Stimulated activated CD4-positive, alpha-beta T cell treated with anti-CD3 and anti-CD28 coated beads, Interleukin-1b, Interleukin-23, amount 100 ng/mL, for 24 hours (primary cell): ENCODE measurements at regions not wholly inside any gene's neighbourhood (a gene's known extent, or its start where the extent isn't known, plus 50 kb on each side); places are given as distances from the start of the nearest gene placed in this dataset.
"Not testable (repeated sequence)": the region's sequence is repeated elsewhere in the genome, so short reads cannot be mapped to it uniquely, and the experiment has no call there.

Experiments used
- DNase-seq, 4 experiments: peaks; one replicate each; pipeline ENCODE4 v3.0.0-alpha.2; 2020; ENCODE audit warnings: low read depth in 4 of 4, low spot score in 1 of 4

GRCh38 chr4:120636120-120636630 is 286.4 kb downstream of the PRDM5 start:
- no peak for DNase-seq

- no peak for DNase-seq
These were observed 288.7 kb downstream of the PRDM5 start for GRCh38 chr4:120633810-120634209.

DNA sequence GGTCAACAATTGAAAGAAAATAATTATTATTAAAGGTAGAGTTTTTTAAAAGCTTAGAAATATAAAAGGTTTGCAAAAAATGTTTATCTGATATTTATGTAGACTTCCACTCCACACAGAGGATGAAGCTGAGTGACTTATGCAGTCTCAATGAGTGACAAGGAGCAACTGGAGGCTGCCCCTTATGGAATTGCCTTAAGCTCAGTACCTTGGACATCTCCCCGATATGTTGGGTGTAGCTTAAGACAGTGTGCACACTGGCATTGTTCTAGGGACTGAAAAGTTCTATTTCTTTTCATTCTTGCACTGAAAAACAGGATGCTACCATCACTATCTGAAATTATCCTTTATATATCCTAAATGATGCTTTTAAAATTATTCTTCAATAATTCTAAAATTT is 292.1 kb downstream of the PRDM5 start:
- no peak for DNase-seq

GRCh38 chr4:120629546-120630108 is 292.9 kb downstream of the PRDM5 start:
- DNase-seq = no peak

- no peak for DNase-seq
These were observed 299.9 kb downstream of the PRDM5 start for GRCh38 chr4:120622601-120623000.

DNA sequence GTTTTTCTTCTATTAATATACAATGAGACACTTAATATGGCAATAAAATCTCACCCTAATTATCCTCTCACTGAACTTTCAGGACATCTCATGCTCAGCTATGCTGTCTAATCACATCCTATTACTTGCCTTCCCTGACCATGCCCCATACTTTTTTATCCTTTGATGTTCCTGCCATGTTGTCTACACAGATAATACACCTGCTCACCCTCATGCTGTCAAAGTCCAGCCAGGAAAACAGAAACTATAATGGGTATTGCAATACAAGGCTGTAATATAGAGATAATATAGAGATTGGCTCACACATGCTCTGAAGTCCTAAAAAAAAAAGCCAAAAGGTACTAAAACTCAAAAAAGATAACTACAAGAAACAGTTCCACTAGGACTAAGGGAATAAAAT is 305.4 kb downstream of the PRDM5 start:
- DNase-seq = no peak

DNA sequence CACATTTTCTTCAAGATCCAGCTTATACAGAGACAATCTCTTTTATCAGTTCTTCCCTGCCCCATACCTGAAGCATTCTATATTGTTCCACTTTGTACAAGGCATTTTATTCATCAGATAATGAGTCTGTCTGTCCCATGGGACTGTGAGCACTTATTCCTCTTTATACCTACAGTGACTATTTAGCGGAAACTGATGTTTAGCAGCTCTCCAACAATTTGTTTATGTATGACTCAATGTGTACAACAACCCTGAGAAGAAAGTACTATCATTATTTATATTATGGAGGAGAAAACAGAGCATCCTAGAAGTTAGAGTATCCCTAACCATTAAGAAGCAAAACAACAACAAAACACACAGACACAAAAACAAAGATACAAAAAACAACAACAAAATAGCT is 306.5 kb downstream of the PRDM5 start:
- no peak for DNase-seq

DNA sequence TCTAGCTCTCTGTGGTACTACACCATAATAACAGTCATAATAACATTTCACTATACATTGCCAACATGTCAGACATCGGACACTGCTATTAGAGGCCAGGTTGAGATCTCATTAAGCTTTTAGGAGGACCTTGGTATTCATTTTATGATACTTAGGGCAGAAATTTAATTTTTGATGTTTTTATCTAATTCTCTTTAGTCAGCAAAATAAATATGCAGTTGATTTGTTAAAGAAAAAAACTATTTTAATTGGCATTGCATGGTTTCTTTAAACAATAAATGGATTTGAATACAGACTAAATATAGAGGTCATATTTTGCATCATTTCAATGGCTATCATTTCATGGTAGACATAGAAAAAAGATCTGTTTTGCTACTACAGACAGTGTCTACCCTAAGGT is 308.7 kb downstream of the PRDM5 start:
- DNase-seq = no peak

- DNase-seq = no peak
These were observed 311.4 kb downstream of the PRDM5 start for GRCh38 chr4:120611092-120611491.

DNA sequence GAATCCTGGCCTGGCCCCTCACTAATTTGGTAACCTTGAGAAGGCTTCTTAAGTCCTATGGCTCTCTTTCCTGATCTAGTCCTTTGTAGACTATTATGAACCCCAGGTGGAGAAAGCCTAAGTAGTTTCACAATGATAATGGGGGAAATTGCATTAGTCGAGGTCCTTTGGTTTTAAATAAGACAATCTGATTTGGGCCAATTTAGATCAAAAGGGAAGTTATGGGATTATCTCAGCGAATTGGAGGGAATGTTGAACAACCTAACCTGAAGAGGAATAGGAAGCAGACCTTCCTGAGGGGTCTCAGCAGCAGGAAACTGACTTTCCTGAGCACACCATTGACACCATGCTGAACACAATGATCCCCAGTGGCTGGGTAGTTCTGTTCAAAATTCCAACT is 331.5 kb downstream of the PRDM5 start:
- no peak for DNase-seq

DNA sequence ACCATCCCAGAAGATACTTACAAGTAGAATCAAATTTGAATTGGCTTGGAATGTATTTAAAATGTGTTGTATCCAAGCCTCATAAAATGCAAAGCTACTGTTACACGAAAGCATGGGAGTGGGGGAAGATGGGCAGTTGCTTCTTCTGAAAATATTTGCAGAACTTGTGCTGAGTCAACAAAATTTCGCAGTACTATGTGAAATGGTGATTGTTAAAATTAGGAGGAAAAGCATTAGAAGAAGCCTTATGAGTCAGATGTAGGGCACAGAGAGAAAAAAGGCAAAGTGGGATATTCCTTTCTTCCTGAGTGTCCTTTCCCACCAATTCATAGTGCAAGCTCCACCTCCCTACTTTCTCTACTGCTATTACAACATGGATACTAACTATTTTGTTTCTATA is 332.7 kb downstream of the PRDM5 start:
- no peak for DNase-seq

DNA sequence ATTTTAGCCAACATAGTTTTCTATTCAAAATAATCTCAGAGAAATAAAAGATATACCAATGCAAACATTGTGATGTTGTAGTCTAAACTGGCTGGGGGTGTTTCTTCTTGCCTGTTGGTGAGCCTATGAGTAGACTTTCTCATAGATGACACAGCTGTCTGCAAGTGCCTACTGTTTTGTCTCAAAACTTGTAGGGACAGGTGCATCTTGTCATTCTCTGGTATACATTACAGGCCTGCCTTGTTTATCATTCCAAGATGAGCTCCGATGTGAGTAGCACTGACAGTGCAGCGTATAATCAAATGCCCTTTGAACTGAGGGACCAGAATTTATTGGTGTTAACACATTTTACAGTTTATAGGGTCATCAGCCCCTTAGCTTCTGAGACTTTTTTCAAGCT is 353.8 kb downstream of the PRDM5 start:
- no peak for DNase-seq

GRCh38 chr4:120561648-120562047 is 360.9 kb downstream of the PRDM5 start:
- DNase-seq = no peak

- no peak for DNase-seq
These were observed 365.2 kb downstream of the PRDM5 start for GRCh38 chr4:120557372-120557771.

- DNase-seq = no peak
These were observed 367.5 kb downstream of the PRDM5 start for GRCh38 chr4:120555058-120555457.

- DNase-seq = no peak
These were observed 368.4 kb downstream of the PRDM5 start for GRCh38 chr4:120554086-120554485.

DNA sequence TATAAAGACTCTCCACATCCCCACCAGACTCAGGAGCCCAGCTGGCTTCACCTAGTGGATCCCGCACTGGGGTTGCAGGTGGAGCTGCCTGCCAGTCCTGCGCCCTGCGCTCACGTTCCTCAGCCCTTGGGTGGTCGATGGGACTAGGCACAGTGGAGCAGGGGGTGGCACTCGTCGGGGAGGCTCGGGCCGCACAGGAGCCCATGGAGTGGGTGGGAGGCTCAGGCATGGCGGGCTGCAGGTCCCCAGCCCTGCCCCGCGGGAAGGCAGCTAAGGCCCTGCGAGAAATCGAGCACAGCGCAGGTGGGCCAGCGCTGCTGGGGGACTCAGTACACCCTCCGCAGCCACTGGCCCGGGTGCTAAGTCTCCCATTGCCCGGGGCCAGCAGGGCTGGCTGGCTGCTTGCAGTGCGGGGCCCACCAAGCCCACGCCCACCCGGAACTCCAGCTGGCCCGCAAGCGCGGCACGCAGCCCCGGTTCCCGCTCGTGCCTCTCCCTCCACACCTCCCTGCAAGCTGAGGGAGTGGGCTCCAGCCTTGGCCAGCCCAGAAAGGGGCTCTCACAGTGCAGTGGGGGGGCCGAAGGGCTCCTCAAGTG is 371.8 kb downstream of the PRDM5 start:
- not testable (repeated sequence) for DNase-seq

GRCh38 chr4:120549011-120549570 is 373.4 kb downstream of the PRDM5 start:
- no peak for DNase-seq

DNA sequence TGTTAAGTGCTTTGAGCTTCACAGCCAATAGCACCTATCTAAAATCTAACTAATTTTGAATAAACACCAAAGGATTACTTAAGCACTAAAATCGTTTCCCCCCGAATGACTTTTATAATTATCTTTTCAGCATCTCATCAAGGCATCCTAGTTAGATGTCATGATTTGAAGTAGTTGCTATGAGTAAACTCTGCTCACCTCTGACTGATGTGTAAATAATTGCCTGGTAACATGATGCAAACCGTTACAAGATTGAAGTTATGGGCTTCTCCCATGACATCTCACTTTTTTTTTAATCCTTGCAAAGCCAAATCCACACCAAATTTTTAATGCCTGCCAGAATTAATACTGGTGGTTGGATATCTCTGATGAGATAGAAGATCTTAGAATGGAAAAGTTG is 377.1 kb downstream of the PRDM5 start:
- no peak for DNase-seq

GRCh38 chr4:120544838-120545237 is 377.7 kb downstream of the PRDM5 start:
- no peak for DNase-seq

GRCh38 chr4:120540625-120541024 is 381.9 kb downstream of the PRDM5 start:
- DNase-seq = no peak

DNA sequence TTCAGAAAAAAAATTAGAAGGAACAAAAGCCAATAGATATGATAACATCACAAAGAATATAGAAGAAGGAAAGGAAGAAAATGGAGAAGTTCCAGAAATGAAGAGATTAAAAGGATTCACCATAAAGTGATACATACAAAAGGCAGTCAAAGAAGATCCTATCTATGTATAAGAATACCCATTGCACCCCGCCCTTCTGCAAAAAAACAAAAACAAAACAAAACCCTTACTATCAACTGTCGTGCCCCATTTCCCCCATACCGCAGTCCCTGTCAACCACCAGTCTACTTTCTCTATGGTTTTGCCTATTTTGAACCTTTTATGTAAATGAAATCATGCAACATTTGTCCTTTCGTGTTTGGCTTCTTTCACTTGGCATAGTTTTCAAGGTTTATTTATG is 385.6 kb downstream of the PRDM5 start:
- no peak for DNase-seq

DNA sequence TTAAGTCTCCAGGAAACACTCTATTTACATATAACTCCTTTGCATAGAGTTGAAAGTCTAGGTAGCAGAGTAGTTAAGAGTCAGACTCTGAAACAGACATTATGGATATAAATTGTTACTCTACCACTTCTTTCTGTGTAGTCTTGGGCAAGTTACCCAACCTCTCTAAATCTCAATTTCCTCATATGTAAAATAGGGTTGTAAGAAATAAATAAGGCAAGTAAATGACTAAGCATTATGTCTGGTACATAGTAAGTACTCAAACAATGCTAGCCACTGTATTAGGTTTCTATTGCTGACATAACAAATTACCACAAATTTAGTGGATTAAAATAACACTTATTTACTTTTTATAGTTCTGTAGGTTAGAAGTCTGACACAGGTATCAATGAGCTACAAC is 394.1 kb downstream of the PRDM5 start:
- no peak for DNase-seq
